PC-3 (cell line): ENCODE measurements at regions not wholly inside any gene's neighbourhood (a gene's known extent, or its start where the extent isn't known, plus 50 kb on each side); places are given as distances from the start of the nearest gene placed in this dataset.

ENCODE experiments used
- ATAC-seq: fragments of 200-7000 bp; cut with Tn5 transposase; 2 replicates; pipeline ENCODE4 v1.9.1; 2020; ENCODE audit warnings: mild to moderate bottlenecking, moderate library complexity
- BruUV-seq: library from RNA; stranded (reverse); fragments of 400-500 nt; replicated peaks from 2 replicates; lab custom pipeline; 2021; lab: Mats Ljungman, UMichigan
- CTCF ChIA-PET: fragments of 300-600 bp; sonication (Branson Sonifier 250); formaldehyde crosslinking; loops from one replicate; lab custom pipeline; 2022; ENCODE audit warnings: antibody characterized with exemption; lab: Charles Lee
- POLR2A ChIA-PET: fragments of 300-600 bp; sonication (Branson Sonifier 250); formaldehyde crosslinking; loops from one replicate; lab custom pipeline; 2022; ENCODE audit warnings: antibody characterized with exemption; ENCODE audit not compliant: unreplicated experiment; lab: Charles Lee
- DNase-seq: peaks from one replicate; pipeline ENCODE4 v3.0.0-alpha.2; 2015
- H2AFZ ChIP-seq: fragments of 300-600 bp; sonication (generic); 2 replicates; pipeline ENCODE4 v1.6.0; 2016; ENCODE audit warnings: antibody characterized with exemption, low read length
- H3F3A ChIP-seq: fragments of 300-600 bp; sonication (generic); one replicate; pipeline ENCODE4 v1.6.0; 2017; ENCODE audit warnings: antibody characterized with exemption, low read length, control low read depth, mild to moderate bottlenecking; ENCODE audit not compliant: unreplicated experiment
- H3K27ac ChIP-seq: fragments of 300-600 bp; sonication (generic); 2 replicates; pipeline ENCODE4 v1.5.1; 2016; ENCODE audit warnings: mild to moderate bottlenecking, low read length
- H3K27me3 ChIP-seq: fragments of 300-600 bp; sonication (generic); 2 replicates; pipeline ENCODE4 v1.6.1; 2016; ENCODE audit warnings: low read length, mixed read lengths
- H3K36me3 ChIP-seq: fragments of 300-600 bp; sonication (generic); 2 replicates; pipeline ENCODE4 v1.6.1; 2016; ENCODE audit warnings: low read depth, mixed run types, low read length, mixed read lengths
- H3K4me1 ChIP-seq: fragments of 300-600 bp; sonication (generic); 2 replicates; pipeline ENCODE4 v1.5.1; 2016; ENCODE audit warnings: low read length; ENCODE audit not compliant: insufficient read depth
- H3K4me2 ChIP-seq: fragments of 300-600 bp; sonication (generic); 2 replicates; pipeline ENCODE4 v1.6.0; 2016; ENCODE audit warnings: low read length
- H3K4me3 ChIP-seq: fragments of 300-600 bp; sonication (generic); 2 replicates; pipeline ENCODE4 v1.5.1; 2016; ENCODE audit warnings: mild to moderate bottlenecking, low read length, mixed read lengths
- H3K79me2 ChIP-seq: fragments of 300-600 bp; sonication (generic); 2 replicates; pipeline ENCODE4 v1.6.1; 2017; ENCODE audit warnings: low read length, mixed read lengths
- H3K9ac ChIP-seq: fragments of 300-600 bp; sonication (generic); 2 replicates; pipeline ENCODE4 v1.6.0; 2016; ENCODE audit warnings: mild to moderate bottlenecking, low read length
- H3K9me2 ChIP-seq: fragments of 300-600 bp; sonication (generic); replicated peaks from 2 replicates; pipeline ENCODE4 v1.6.1; 2016; ENCODE audit warnings: mixed run types, low read length, mixed read lengths
- H3K9me3 ChIP-seq: fragments of 300-600 bp; sonication (generic); 2 replicates; pipeline ENCODE4 v1.6.1; 2016; ENCODE audit warnings: low read length, mixed read lengths
- H4K20me1 ChIP-seq: fragments of 300-600 bp; sonication (generic); 2 replicates; pipeline ENCODE4 v1.6.1; 2016; ENCODE audit warnings: low read length, mixed read lengths
- CTCF ChIP-seq: fragments of 300-600 bp; sonication (generic); conservative IDR thresholded peaks from 2 replicates; pipeline ENCODE4 v1.5.1; 2017; ENCODE audit warnings: antibody characterized with exemption, low read depth, mild to moderate bottlenecking, low read length
- EZH2 ChIP-seq: fragments of 300-600 bp; sonication (generic); IDR thresholded peaks from one replicate; pipeline ENCODE4 v1.6.1; 2017; ENCODE audit warnings: antibody characterized with exemption, mild to moderate bottlenecking, low read length; ENCODE audit not compliant: unreplicated experiment
- EZH2phosphoT487 ChIP-seq: fragments of 300-600 bp; sonication (generic); IDR thresholded peaks from 2 replicates; pipeline ENCODE4 v1.6.1; 2018; ENCODE audit warnings: mild to moderate bottlenecking, antibody characterized with exemption, low read length, borderline replicate concordance
- intact Hi-C: fragments of 100-400 bp; cut with micrococcal nuclease; formaldehyde crosslinking; loops from 2 replicates; pipeline ENCODE4 v1.9.0; 2023

- no peak for TF ChIP-seq CTCF
- TF ChIP-seq EZH2 = no peak
- TF ChIP-seq EZH2phosphoT487 = no peak
- intact Hi-C loops = no loop called here
- Histone ChIP-seq H3K79me2 (no peaks in the 10 kb centered on the region), H4K20me1 (no peaks in the 10 kb centered on the region), H3K4me3 (no peak overlapping the region), H3K27me3 (no peaks in the 10 kb centered on the region), H3K9me3 (0 out of 2 replicates have a peak, but pooled peaks cover 3% of the 10 kb centered on the region), H2AFZ (no peak overlapping the region), H3K4me2 (no peak overlapping the region), H3K9ac (no peak overlapping the region), H3K36me3 (no peaks in the 10 kb centered on the region), H3K4me1 (no peaks in the 10 kb centered on the region), H3K27ac (no peak overlapping the region), H3F3A (no peaks in the 10 kb centered on the region), H3K9me2 (no peaks in the 10 kb centered on the region)
- BruUV-seq = no TSS peak
- CTCF ChIA-PET = no interaction called here
- no peak for DNase-seq
- POLR2A ChIA-PET = no interaction called here
- no peak for ATAC-seq
Observed at GRCh38 chr3:20696388-20697150, 510.6 kb upstream of the SGO1 start.

GRCh38 chr3:20692675-20693074 is 506.7 kb upstream of the SGO1 start:
- Histone ChIP-seq H3K27ac (no peak overlapping the region), H4K20me1 (no peaks in the 10 kb centered on the region), H3K9ac (no peak overlapping the region), H2AFZ (no peak overlapping the region), H3K79me2 (no peaks in the 10 kb centered on the region), H3K4me3 (no peak overlapping the region), H3K4me2 (no peak overlapping the region), H3K9me2 (no peaks in the 10 kb centered on the region), H3F3A (no peaks in the 10 kb centered on the region), H3K27me3 (no peaks in the 10 kb centered on the region), H3K36me3 (no peaks in the 10 kb centered on the region), H3K9me3 (no peaks in the 10 kb centered on the region), H3K4me1 (no peaks in the 10 kb centered on the region)
- no TSS peak for BruUV-seq
- intact Hi-C loops = no loop called here
- DNase-seq (no peak), ATAC-seq (no peak)
- ChIA-PET CTCF (no interaction called here), POLR2A (no interaction called here)
- TF ChIP-seq EZH2phosphoT487 (no peak), EZH2 (no peak), CTCF (no peak)

- no peak overlapping the region for H3K27ac ChIP-seq
- no peak for DNase-seq
Observed at GRCh38 chr3:20683910-20684309, 497.9 kb upstream of the SGO1 start.

More at GRCh38 chr3:20683910-20684309, 497.9 kb upstream of the SGO1 start:
- no peak overlapping the region for H3K4me3 ChIP-seq
- H3K27me3 ChIP-seq = no peaks in the 10 kb centered on the region
- H3K79me2 ChIP-seq = no peaks in the 10 kb centered on the region
- POLR2A ChIA-PET = no interaction called here
- H3K9ac ChIP-seq = no peak overlapping the region
- CTCF ChIA-PET = no interaction called here
- H3F3A ChIP-seq = no peaks in the 10 kb centered on the region
- no peaks in the 10 kb centered on the region for H3K36me3 ChIP-seq
- H3K4me2 ChIP-seq = no peak overlapping the region
- no peaks in the 10 kb centered on the region for H4K20me1 ChIP-seq
- TF ChIP-seq EZH2phosphoT487 (no peak), CTCF (no peak), EZH2 (no peak)
- H3K9me2 ChIP-seq = no peaks in the 10 kb centered on the region
- intact Hi-C loops = no loop called here
- BruUV-seq = no TSS peak
- ATAC-seq = no peak
- no peaks in the 10 kb centered on the region for H3K4me1 ChIP-seq
- H3K9me3 ChIP-seq = no peaks in the 10 kb centered on the region
- H2AFZ ChIP-seq = no peak overlapping the region
